Posterior vena cava (tissue), 2 donors: ENCODE measurements at regions not wholly inside any gene's neighbourhood (a gene's known extent, or its start where the extent isn't known, plus 50 kb on each side); places are given as distances from the start of the nearest gene placed in this dataset.
"Not testable (repeated sequence)": the region's sequence is repeated elsewhere in the genome, so short reads cannot be mapped to it uniquely, and the experiment has no call there.

Source experiments
- DNase-seq: peaks from one replicate; pipeline ENCODE4 v3.0.0-alpha.2; 2020; ENCODE audit warnings: low spot score
- intact Hi-C, 2 donors: fragments of 100-400 bp; cut with DNase I; formaldehyde crosslinking; loops; one replicate each; pipeline versions ENCODE4 v1.14.1 to v1.14.2; 2022 to 2023
- donor health status: DM: yes; HTN: yes; CAD: no.
- donor health status: DM: yes; HTN: yes; CAD: no.

- no peak for DNase-seq
- intact Hi-C loops, result no loop called here
Measured at GRCh38 chr10:61219696-61220095, 233.5 kb downstream of the TMEM26 start.

GRCh38 chr10:61217851-61218565 lies 235.2 kb downstream of the TMEM26 start:
- intact Hi-C loops, result no loop called here
- DNase-seq, result no peak

GRCh38 chr10:61215246-61215645 lies 237.9 kb downstream of the TMEM26 start:
- intact Hi-C loops, result no loop called here

GRCh38 chr10:61211468-61211867 lies 241.7 kb downstream of the TMEM26 start:
- intact Hi-C loops, result no loop called here
- no peak for DNase-seq

More at GRCh38 chr10:61215246-61215645, 237.9 kb downstream of the TMEM26 start:
- DNase-seq, result no peak

GRCh38 chr10:61197057-61197456 lies 253.1 kb upstream of the RHOBTB1 start:
- no peak for DNase-seq
- intact Hi-C loops, result no loop called here

- no peak for DNase-seq
- intact Hi-C loops, result no loop called here
Measured at GRCh38 chr10:61195211-61195610, 251.2 kb upstream of the RHOBTB1 start.

GRCh38 chr10:61192589-61192988 lies 248.6 kb upstream of the RHOBTB1 start:
- intact Hi-C loops, DNase-seq: not testable (repeated sequence)

GRCh38 chr10:61192042-61192441 lies 248.1 kb upstream of the RHOBTB1 start:
- intact Hi-C loops, result no loop called here
- DNase-seq, result no peak

GRCh38 chr10:61189912-61190311 lies 245.9 kb upstream of the RHOBTB1 start:
- intact Hi-C loops, result no loop called here
- no peak for DNase-seq

- no peak for DNase-seq
- intact Hi-C loops, result no loop called here
Measured at GRCh38 chr10:61188691-61189090, 244.7 kb upstream of the RHOBTB1 start.

GRCh38 chr10:61188101-61188500 lies 244.1 kb upstream of the RHOBTB1 start:
- DNase-seq, result no peak

GRCh38 chr10:61187601-61188000 lies 243.6 kb upstream of the RHOBTB1 start:
- intact Hi-C loops, result no loop called here

More at GRCh38 chr10:61188101-61188500, 244.1 kb upstream of the RHOBTB1 start:
- intact Hi-C loops, result no loop called here

GRCh38 chr10:61186408-61186807 lies 242.4 kb upstream of the RHOBTB1 start:
- DNase-seq, result no peak
- intact Hi-C loops, result no loop called here

More at GRCh38 chr10:61187601-61188000, 243.6 kb upstream of the RHOBTB1 start:
- DNase-seq, result no peak

GRCh38 chr10:61184429-61184828 lies 240.4 kb upstream of the RHOBTB1 start:
- intact Hi-C loops, result no loop called here

GRCh38 chr10:61183967-61184366 lies 240.0 kb upstream of the RHOBTB1 start:
- no peak for DNase-seq
- intact Hi-C loops, result no loop called here

More at GRCh38 chr10:61184429-61184828, 240.4 kb upstream of the RHOBTB1 start:
- DNase-seq, result no peak

- intact Hi-C loops, result no loop called here
- no peak for DNase-seq
Measured at GRCh38 chr10:61181832-61182231, 237.8 kb upstream of the RHOBTB1 start.

- intact Hi-C loops, result no loop called here
- DNase-seq, result no peak
Measured at GRCh38 chr10:61179771-61180170, 235.8 kb upstream of the RHOBTB1 start.

GRCh38 chr10:61176424-61176823 lies 232.4 kb upstream of the RHOBTB1 start:
- no peak for DNase-seq
- intact Hi-C loops, result no loop called here

GRCh38 chr10:61175316-61175715 lies 231.3 kb upstream of the RHOBTB1 start:
- DNase-seq, result no peak
- intact Hi-C loops, result no loop called here

- intact Hi-C loops, result no loop called here
- no peak for DNase-seq
Measured at GRCh38 chr10:61173450-61173849, 229.5 kb upstream of the RHOBTB1 start.

- intact Hi-C loops, result no loop called here
- no peak for DNase-seq
Measured at GRCh38 chr10:61172182-61172926, 228.4 kb upstream of the RHOBTB1 start.
